Ishikawa (cell line): ENCODE measurements at regions not wholly inside any gene's neighbourhood (a gene's known extent, or its start where the extent isn't known, plus 50 kb on each side); places are given as distances from the start of the nearest gene placed in this dataset.

ENCODE experiments used
- CEBPB ChIP-seq: IDR thresholded peaks from 2 replicates; pipeline ENCODE4 v1.6.1; 2012
- CREB1 ChIP-seq: IDR thresholded peaks from 2 replicates; pipeline ENCODE4 v1.6.1; 2012; ENCODE audit warnings: low read depth
- EGR1 ChIP-seq: IDR thresholded peaks from 2 replicates; pipeline ENCODE4 v1.6.1; 2012
- EP300 ChIP-seq: IDR thresholded peaks from 2 replicates; pipeline ENCODE4 v1.6.1; 2012; ENCODE audit warnings: borderline replicate concordance
- FOXM1 ChIP-seq: IDR thresholded peaks from 2 replicates; pipeline ENCODE4 v1.6.1; 2012; ENCODE audit warnings: low read depth, borderline replicate concordance
- MAX ChIP-seq: IDR thresholded peaks from 2 replicates; pipeline ENCODE4 v1.6.1; 2012
- NFIC ChIP-seq: IDR thresholded peaks from 2 replicates; pipeline ENCODE4 v1.6.1; 2012
- RAD21 ChIP-seq: IDR thresholded peaks from 2 replicates; pipeline ENCODE4 v1.6.1; 2012; ENCODE audit warnings: low read depth
- TAF1 ChIP-seq: IDR thresholded peaks from 2 replicates; pipeline ENCODE4 v1.6.1; 2012; ENCODE audit warnings: low read depth, mild to moderate bottlenecking
- TCF12 ChIP-seq: IDR thresholded peaks from 2 replicates; pipeline ENCODE4 v1.6.1; 2012; ENCODE audit warnings: low read depth
- TEAD4 ChIP-seq: IDR thresholded peaks from 2 replicates; pipeline ENCODE4 v1.6.1; 2012
- USF1 ChIP-seq: IDR thresholded peaks from 2 replicates; pipeline ENCODE4 v1.6.1; 2012
- YY1 ChIP-seq: IDR thresholded peaks from 2 replicates; pipeline ENCODE4 v1.6.1; 2012; ENCODE audit warnings: low read depth
- ZBTB7A ChIP-seq: IDR thresholded peaks from 2 replicates; pipeline ENCODE4 v1.6.1; 2012; ENCODE audit warnings: low read depth
- TF ChIP-seq, protein P1 (sequence below): IDR thresholded peaks from 2 replicates; pipeline ENCODE4 v1.6.1; 2012; ENCODE audit warnings: low read depth, mild to moderate bottlenecking

DNA sequence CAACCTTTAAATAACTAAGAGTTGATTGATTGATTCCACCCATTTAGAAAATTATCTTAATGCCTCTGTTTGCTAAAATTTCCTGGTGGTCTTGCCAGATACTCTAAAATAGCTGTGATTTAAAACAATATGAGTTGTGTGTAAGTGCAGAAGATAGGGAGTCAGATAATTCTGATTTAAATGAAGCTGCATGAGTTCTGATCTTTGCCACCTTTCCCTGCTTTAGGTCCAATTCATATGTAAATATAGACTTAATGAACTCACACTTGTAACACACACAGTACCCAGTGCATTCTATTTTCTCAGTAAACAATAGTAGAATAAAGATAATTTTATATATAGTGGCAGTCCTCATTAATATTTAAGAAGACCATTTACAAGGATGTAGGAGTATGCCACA lies 981.8 kb downstream of the SLITRK1 start:
- no peak for TF ChIP-seq NFIC
- TF ChIP-seq CEBPB = no peak
- no peak for TF ChIP-seq RAD21
- no peak for TF ChIP-seq TEAD4
- TF ChIP-seq EP300 = no peak
- TF ChIP-seq, protein P1, sequence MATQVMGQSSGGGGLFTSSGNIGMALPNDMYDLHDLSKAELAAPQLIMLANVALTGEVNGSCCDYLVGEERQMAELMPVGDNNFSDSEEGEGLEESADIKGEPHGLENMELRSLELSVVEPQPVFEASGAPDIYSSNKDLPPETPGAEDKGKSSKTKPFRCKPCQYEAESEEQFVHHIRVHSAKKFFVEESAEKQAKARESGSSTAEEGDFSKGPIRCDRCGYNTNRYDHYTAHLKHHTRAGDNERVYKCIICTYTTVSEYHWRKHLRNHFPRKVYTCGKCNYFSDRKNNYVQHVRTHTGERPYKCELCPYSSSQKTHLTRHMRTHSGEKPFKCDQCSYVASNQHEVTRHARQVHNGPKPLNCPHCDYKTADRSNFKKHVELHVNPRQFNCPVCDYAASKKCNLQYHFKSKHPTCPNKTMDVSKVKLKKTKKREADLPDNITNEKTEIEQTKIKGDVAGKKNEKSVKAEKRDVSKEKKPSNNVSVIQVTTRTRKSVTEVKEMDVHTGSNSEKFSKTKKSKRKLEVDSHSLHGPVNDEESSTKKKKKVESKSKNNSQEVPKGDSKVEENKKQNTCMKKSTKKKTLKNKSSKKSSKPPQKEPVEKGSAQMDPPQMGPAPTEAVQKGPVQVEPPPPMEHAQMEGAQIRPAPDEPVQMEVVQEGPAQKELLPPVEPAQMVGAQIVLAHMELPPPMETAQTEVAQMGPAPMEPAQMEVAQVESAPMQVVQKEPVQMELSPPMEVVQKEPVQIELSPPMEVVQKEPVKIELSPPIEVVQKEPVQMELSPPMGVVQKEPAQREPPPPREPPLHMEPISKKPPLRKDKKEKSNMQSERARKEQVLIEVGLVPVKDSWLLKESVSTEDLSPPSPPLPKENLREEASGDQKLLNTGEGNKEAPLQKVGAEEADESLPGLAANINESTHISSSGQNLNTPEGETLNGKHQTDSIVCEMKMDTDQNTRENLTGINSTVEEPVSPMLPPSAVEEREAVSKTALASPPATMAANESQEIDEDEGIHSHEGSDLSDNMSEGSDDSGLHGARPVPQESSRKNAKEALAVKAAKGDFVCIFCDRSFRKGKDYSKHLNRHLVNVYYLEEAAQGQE = no peak
- TF ChIP-seq USF1 = no peak
- TF ChIP-seq EGR1 = no peak
- TF ChIP-seq ZBTB7A = no peak
- TF ChIP-seq TCF12 = no peak
- TF ChIP-seq MAX = no peak

DNA sequence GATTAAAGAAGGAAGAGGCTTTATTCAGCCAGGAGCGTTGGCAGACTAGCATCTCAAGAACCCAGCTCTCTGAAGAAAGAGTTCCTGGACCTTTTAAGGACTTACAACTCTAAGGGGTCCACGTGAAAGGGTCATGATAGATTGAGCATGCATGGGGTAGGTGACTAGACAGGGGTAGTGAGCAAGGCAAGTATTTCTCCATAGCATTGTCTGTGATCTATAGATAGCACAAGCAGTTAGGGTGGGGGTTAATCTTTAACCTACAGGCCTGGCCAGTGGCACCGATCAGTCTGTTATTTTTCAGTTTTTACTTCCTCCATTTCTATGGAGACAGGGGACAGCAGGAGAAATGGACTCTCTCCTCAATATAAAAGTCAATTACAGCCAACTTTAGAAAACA lies 983.7 kb downstream of the SLITRK1 start:
- TF ChIP-seq RAD21 = no peak
- no peak for TF ChIP-seq ZBTB7A
- no peak for TF ChIP-seq CEBPB
- TF ChIP-seq USF1 = no peak
- no peak for TF ChIP-seq MAX
- TF ChIP-seq NFIC = no peak
- no peak for TF ChIP-seq TEAD4
- TF ChIP-seq YY1 = no peak
- TF ChIP-seq EGR1 = no peak
- TF ChIP-seq FOXM1 = no peak
- no peak for TF ChIP-seq TCF12
- TF ChIP-seq, protein P1 = no peak
- TF ChIP-seq TAF1 = no peak
- no peak for TF ChIP-seq CREB1
- no peak for TF ChIP-seq EP300

- TF ChIP-seq CREB1 = no peak
- no peak for TF ChIP-seq CEBPB
- no peak for TF ChIP-seq MAX
- no peak for TF ChIP-seq EGR1
- no peak for TF ChIP-seq YY1
- no peak for TF ChIP-seq RAD21
- TF ChIP-seq ZBTB7A = no peak
- TF ChIP-seq EP300 = no peak
Measured at GRCh38 chr13:82879921-82880320, 1002.4 kb downstream of the SLITRK1 start.

DNA sequence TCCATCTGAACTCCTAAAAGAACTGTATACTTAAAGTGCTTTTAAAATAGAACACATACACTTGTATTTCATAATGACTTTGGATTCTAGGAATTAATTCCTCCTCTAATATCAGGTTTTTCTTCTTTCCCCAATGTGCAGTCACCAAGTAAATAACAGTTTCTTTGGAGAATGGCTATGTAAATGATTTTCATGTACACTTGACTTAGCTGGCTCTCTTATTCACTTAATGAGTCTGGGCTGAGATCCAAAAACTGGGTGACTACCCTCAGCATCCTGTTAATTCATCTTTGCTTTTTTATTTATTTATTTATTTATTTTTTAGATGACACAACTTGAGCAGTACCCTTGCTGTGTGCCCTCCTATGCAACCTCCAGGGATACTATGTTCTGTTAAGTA lies 1003.7 kb downstream of the SLITRK1 start:
- TF ChIP-seq CEBPB (no peak), NFIC (peak; percentile 26; the same call in 1 of the 2 replicates), USF1 (no peak)

- TF ChIP-seq MAX (no peak), TCF12 (no peak), EGR1 (no peak), RAD21 (no peak), CEBPB (no peak), NFIC (no peak), FOXM1 (no peak), YY1 (no peak), TEAD4 (no peak), EP300 (no peak), ZBTB7A (no peak), TAF1 (no peak), USF1 (no peak), CREB1 (no peak)
- TF ChIP-seq, protein P1 = no peak
Measured at GRCh38 chr13:82867284-82867683, 1015.0 kb downstream of the SLITRK1 start.
